ENCODE measurements at regions not wholly inside any gene's neighbourhood (a gene's known extent, or its start where the extent isn't known, plus 50 kb on each side); places are given as distances from the start of the nearest gene placed in this dataset.

- no peak for TF ChIP-seq KDM5B (IDR thresholded peaks at IDR 0.05; ENCODE audit: insufficient replicate concordance, low read depth, low read length)
- TF ChIP-seq NRF1 (conservative IDR thresholded peaks at IDR 0.05 in 1 of 2, IDR thresholded peaks at IDR 0.05 in 1 of 2), result no peak
- no peak for TF ChIP-seq BRCA1 (IDR thresholded peaks at IDR 0.05)
- no peak for TF ChIP-seq BRCA1 (CRISPR knock-in tag; IDR thresholded peaks at IDR 0.05)
- no peak for TF ChIP-seq FOXK2 (conservative IDR thresholded peaks at IDR 0.05 in 1 of 2, IDR thresholded peaks at IDR 0.05 in 1 of 2; ENCODE audit: low read depth in 2 of 2)
- no peak for TF ChIP-seq NONO (IDR thresholded peaks at IDR 0.05; ENCODE audit: low read depth in 2 of 2, low read length in 1 of 2)
- no peak for TF ChIP-seq PRDM10 (IDR thresholded peaks at IDR 0.05; ENCODE audit: partially characterized antibody)
- no peak for TF ChIP-seq KDM1A (IDR thresholded peaks at IDR 0.05)
- TF ChIP-seq SMC3 (conservative IDR thresholded peaks at IDR 0.05; ENCODE audit: insufficient read depth, low read depth, low read length), result no peak
- TF ChIP-seq MCM7 (IDR thresholded peaks at IDR 0.05), result no peak
Observed at GRCh38 chr2:236749346-236749745, 179.7 kb downstream of the ACKR3 start.

All from K562 (cell line).